Activated T-helper 2 cell treated with anti-CD3 and anti-CD28 coated beads, Interferon-gamma antibody, Interleukin-2, Interleukin-4, amounts not matched to agents 10 μg/mL and 5 μg/mL and 100 μg/mL, durations not matched to agents 14 hours and 24 hours and 36 hours (primary cell): ENCODE measurements at regions not wholly inside any gene's neighbourhood (a gene's known extent, or its start where the extent isn't known, plus 50 kb on each side); places are given as distances from the start of the nearest gene placed in this dataset.

Source experiments
- DNase-seq: peaks from one replicate; pipeline ENCODE4 v3.0.0; 2021; ENCODE audit warnings: low spot score
- H3K27ac Mint-ChIP-seq: one replicate; pipeline ENCODE4 v1.8.0; 2021; ENCODE audit warnings: mixed read lengths
- H3K27me3 Mint-ChIP-seq: one replicate; pipeline ENCODE4 v1.8.0; 2021; ENCODE audit warnings: low read depth, mixed read lengths
- H3K36me3 Mint-ChIP-seq: one replicate; pipeline ENCODE4 v1.8.0; 2021; ENCODE audit warnings: low read depth, mixed read lengths
- H3K4me1 Mint-ChIP-seq: one replicate; pipeline ENCODE4 v1.8.0; 2021; ENCODE audit warnings: low read depth, mixed read lengths
- H3K4me3 Mint-ChIP-seq: one replicate; pipeline ENCODE4 v1.8.0; 2021; ENCODE audit warnings: low read depth, mild to moderate bottlenecking, moderate library complexity, mixed read lengths
- H3K9me3 Mint-ChIP-seq: one replicate; pipeline ENCODE4 v1.8.0; 2021; ENCODE audit warnings: mixed read lengths
- intact Hi-C: fragments of 100-400 bp; cut with micrococcal nuclease; formaldehyde crosslinking; loops from one replicate; pipeline ENCODE4 v1.15.1; 2023

- Mint-ChIP-seq H3K27me3 (no peaks in the 10 kb centered on the region), H3K4me3 (no peak overlapping the region), H3K36me3 (no peaks in the 10 kb centered on the region), H3K9me3 (peaks cover 43% of the 10 kb centered on the region), H3K4me1 (no peaks in the 10 kb centered on the region), H3K27ac (no peak overlapping the region)
- intact Hi-C loops: no loop called here
- no peak for DNase-seq
These were observed 269.0 kb downstream of the HDGFL1 start for GRCh38 chr6:22838345-22838744.

GRCh38 chr6:22845467-22845866 is 276.1 kb downstream of the HDGFL1 start:
- no peaks in the 10 kb centered on the region for H3K4me1 Mint-ChIP-seq
- no peak overlapping the region for H3K27ac Mint-ChIP-seq
- H3K27me3 Mint-ChIP-seq: no peaks in the 10 kb centered on the region
- intact Hi-C loops: no loop called here
- no peaks in the 10 kb centered on the region for H3K36me3 Mint-ChIP-seq
- no peak for DNase-seq
- no peak overlapping the region for H3K4me3 Mint-ChIP-seq
- peaks cover 12% of the 10 kb centered on the region for H3K9me3 Mint-ChIP-seq

GRCh38 chr6:22848121-22848520 is 278.8 kb downstream of the HDGFL1 start:
- Mint-ChIP-seq H3K9me3 (no peaks in the 10 kb centered on the region), H3K4me3 (no peak overlapping the region), H3K36me3 (no peaks in the 10 kb centered on the region), H3K27ac (no peak overlapping the region), H3K4me1 (no peaks in the 10 kb centered on the region), H3K27me3 (no peaks in the 10 kb centered on the region)
- DNase-seq: no peak
- intact Hi-C loops: no loop called here

GRCh38 chr6:22849921-22850320 is 280.6 kb downstream of the HDGFL1 start:
- DNase-seq: no peak
- intact Hi-C loops: no loop called here
- H3K4me3 Mint-ChIP-seq: no peak overlapping the region
- no peaks in the 10 kb centered on the region for H3K4me1 Mint-ChIP-seq
- H3K9me3 Mint-ChIP-seq: no peaks in the 10 kb centered on the region
- no peaks in the 10 kb centered on the region for H3K27me3 Mint-ChIP-seq
- H3K36me3 Mint-ChIP-seq: no peaks in the 10 kb centered on the region
- no peak overlapping the region for H3K27ac Mint-ChIP-seq

- no peaks in the 10 kb centered on the region for H3K4me1 Mint-ChIP-seq
- no peak overlapping the region for H3K27ac Mint-ChIP-seq
- H3K4me3 Mint-ChIP-seq: no peak overlapping the region
- H3K27me3 Mint-ChIP-seq: no peaks in the 10 kb centered on the region
- intact Hi-C loops: no loop called here
- no peaks in the 10 kb centered on the region for H3K9me3 Mint-ChIP-seq
- no peak for DNase-seq
- no peaks in the 10 kb centered on the region for H3K36me3 Mint-ChIP-seq
These were observed 282.7 kb downstream of the HDGFL1 start for GRCh38 chr6:22852101-22852500.

- intact Hi-C loops: no loop called here
- H3K4me3 Mint-ChIP-seq: no peak overlapping the region
- no peak overlapping the region for H3K27ac Mint-ChIP-seq
- H3K27me3 Mint-ChIP-seq: no peaks in the 10 kb centered on the region
- H3K36me3 Mint-ChIP-seq: no peaks in the 10 kb centered on the region
- H3K4me1 Mint-ChIP-seq: no peaks in the 10 kb centered on the region
- peaks cover 10% of the 10 kb centered on the region for H3K9me3 Mint-ChIP-seq
- no peak for DNase-seq
These were observed 304.3 kb downstream of the HDGFL1 start for GRCh38 chr6:22873513-22874136.

- H3K4me1 Mint-ChIP-seq: no peaks in the 10 kb centered on the region
- no peaks in the 10 kb centered on the region for H3K36me3 Mint-ChIP-seq
- intact Hi-C loops: no loop called here
- no peak overlapping the region for H3K27ac Mint-ChIP-seq
- H3K27me3 Mint-ChIP-seq: no peaks in the 10 kb centered on the region
- no peak for DNase-seq
- peaks cover 4% of the 10 kb centered on the region for H3K9me3 Mint-ChIP-seq
- H3K4me3 Mint-ChIP-seq: no peak overlapping the region
These were observed 306.5 kb downstream of the HDGFL1 start for GRCh38 chr6:22875845-22876244.

GRCh38 chr6:22878324-22878701 is 308.9 kb downstream of the HDGFL1 start:
- no peak for DNase-seq
- intact Hi-C loops: no loop called here
- no peak overlapping the region for H3K4me3 Mint-ChIP-seq
- H3K27ac Mint-ChIP-seq: no peak overlapping the region
- H3K9me3 Mint-ChIP-seq: peaks cover 4% of the 10 kb centered on the region
- H3K36me3 Mint-ChIP-seq: no peaks in the 10 kb centered on the region
- no peaks in the 10 kb centered on the region for H3K4me1 Mint-ChIP-seq
- H3K27me3 Mint-ChIP-seq: no peaks in the 10 kb centered on the region

GRCh38 chr6:22878706-22879105 is 309.3 kb downstream of the HDGFL1 start:
- H3K4me1 Mint-ChIP-seq: no peaks in the 10 kb centered on the region
- no peak overlapping the region for H3K27ac Mint-ChIP-seq
- no peak overlapping the region for H3K4me3 Mint-ChIP-seq
- H3K27me3 Mint-ChIP-seq: no peaks in the 10 kb centered on the region
- peaks cover under 1% of the 10 kb centered on the region for H3K9me3 Mint-ChIP-seq
- DNase-seq: no peak
- intact Hi-C loops: no loop called here
- H3K36me3 Mint-ChIP-seq: no peaks in the 10 kb centered on the region

GRCh38 chr6:22880686-22881433 is 311.5 kb downstream of the HDGFL1 start:
- no peaks in the 10 kb centered on the region for H3K4me1 Mint-ChIP-seq
- H3K27me3 Mint-ChIP-seq: no peaks in the 10 kb centered on the region
- no peak overlapping the region for H3K4me3 Mint-ChIP-seq
- no peaks in the 10 kb centered on the region for H3K36me3 Mint-ChIP-seq
- no peak for DNase-seq
- intact Hi-C loops: no loop called here
- H3K27ac Mint-ChIP-seq: no peak overlapping the region
- H3K9me3 Mint-ChIP-seq: no peaks in the 10 kb centered on the region

GRCh38 chr6:22882581-22882980 is 313.2 kb downstream of the HDGFL1 start:
- intact Hi-C loops: no loop called here
- Mint-ChIP-seq H3K4me1 (no peaks in the 10 kb centered on the region), H3K36me3 (no peaks in the 10 kb centered on the region), H3K4me3 (no peak overlapping the region), H3K27me3 (no peaks in the 10 kb centered on the region), H3K9me3 (no peaks in the 10 kb centered on the region), H3K27ac (no peak overlapping the region)
- DNase-seq: no peak

GRCh38 chr6:22883061-22883717 is 313.8 kb downstream of the HDGFL1 start:
- no peak overlapping the region for H3K4me3 Mint-ChIP-seq
- no peak for DNase-seq
- H3K9me3 Mint-ChIP-seq: no peaks in the 10 kb centered on the region
- H3K36me3 Mint-ChIP-seq: no peaks in the 10 kb centered on the region
- H3K4me1 Mint-ChIP-seq: no peaks in the 10 kb centered on the region
- intact Hi-C loops: no loop called here
- H3K27me3 Mint-ChIP-seq: no peaks in the 10 kb centered on the region
- no peak overlapping the region for H3K27ac Mint-ChIP-seq

- no peak for DNase-seq
- no peaks in the 10 kb centered on the region for H3K9me3 Mint-ChIP-seq
- intact Hi-C loops: no loop called here
- no peaks in the 10 kb centered on the region for H3K27me3 Mint-ChIP-seq
- H3K27ac Mint-ChIP-seq: no peak overlapping the region
- H3K4me3 Mint-ChIP-seq: no peak overlapping the region
- H3K36me3 Mint-ChIP-seq: no peaks in the 10 kb centered on the region
- H3K4me1 Mint-ChIP-seq: no peaks in the 10 kb centered on the region
These were observed 315.1 kb downstream of the HDGFL1 start for GRCh38 chr6:22884456-22884855.
